A549 (cell line): ENCODE measurements at regions not wholly inside any gene's neighbourhood (a gene's known extent, or its start where the extent isn't known, plus 50 kb on each side); places are given as distances from the start of the nearest gene placed in this dataset.

Source experiments
- ATAC-seq, 2 experiments: fragments of 200-7000 bp in 1 of 2; fragments of >200 bp in 1 of 2; cut with Nextera tagmentation in 1 of 2; cut with Tn5 transposase in 1 of 2; 3 replicates each; pipeline versions ENCODE4 v1.8.0 to v1.9.1; 2018 to 2020; ENCODE audit warnings: mild to moderate bottlenecking in 1 of 2, moderate library complexity in 1 of 2
- CTCF ChIA-PET: fragments of 300-600 bp; sonication (Branson Sonifier 250); formaldehyde crosslinking; extraction: SDS; loops from one replicate; lab custom pipeline; 2021; ENCODE audit warnings: antibody characterized with exemption, inconsistent platforms; lab: Yijun Ruan, JAX
- POLR2A ChIA-PET: fragments of 350-600 bp; formaldehyde crosslinking; extraction: SDS; loops from one replicate; lab custom pipeline; 2021; ENCODE audit warnings: antibody characterized with exemption, inconsistent platforms; lab: Yijun Ruan, JAX
- DNase-seq, 2 experiments: peaks; one replicate each; pipeline versions ENCODE4 v3.0.0 to v3.0.0-alpha.2; 2011 to 2016; ENCODE audit warnings: low read depth in 1 of 2, low spot score in 1 of 2
- FAIRE-seq: peaks from 2 replicates; lab custom pipeline; 2011; peaks lifted over from hg19 to GRCh38; lab: Jason Lieb, UNC
- H3K27ac ChIP-seq, 2 experiments: fragments of >200 bp; sonication (Bioruptor Twin); formaldehyde crosslinking; 3 replicates each; pipeline ENCODE4 v1.5.1; 2016 to 2017
- H3K4me1 ChIP-seq: fragments of >200 bp; sonication (Bioruptor Twin); formaldehyde crosslinking; 3 replicates; pipeline ENCODE4 v1.6.1; 2016
- H3K4me2 ChIP-seq: fragments of >200 bp; sonication (Bioruptor Twin); formaldehyde crosslinking; 3 replicates; pipeline ENCODE4 v1.6.1; 2016
- H3K4me3 ChIP-seq: fragments of >200 bp; sonication (Bioruptor Twin); formaldehyde crosslinking; 3 replicates; pipeline ENCODE4 v1.5.1; 2016
- H3K9me3 ChIP-seq: fragments of >200 bp; sonication (Bioruptor Twin); formaldehyde crosslinking; 3 replicates; pipeline ENCODE4 v1.6.1; 2016
- ATOH8 ChIP-seq: fragments of 250-450 bp; sonication (Bioruptor Pico); IDR thresholded peaks from 2 replicates; pipeline ENCODE4 v1.5.0; 2020; ENCODE audit warnings: low read depth, mild to moderate bottlenecking, moderate library complexity
- BHLHE40 ChIP-seq: IDR thresholded peaks from 2 replicates; pipeline ENCODE4 v1.6.1; 2012; ENCODE audit warnings: low read depth, low read length, inconsistent platforms
- CBX2 ChIP-seq: fragments of 200-600 bp; sonication (generic); IDR thresholded peaks from 2 replicates; pipeline ENCODE4 v1.6.1; 2016; ENCODE audit warnings: low read depth, mild to moderate bottlenecking, borderline replicate concordance
- CEBPB ChIP-seq, 2 experiments: fragments of >200 bp in 1 of 2; sonication (Bioruptor Twin) in 1 of 2; formaldehyde crosslinking in 1 of 2; IDR thresholded peaks; 2 replicates each; pipeline ENCODE4 v1.6.1; 2012 to 2016
- CHD4 ChIP-seq: fragments of 200-600 bp; sonication (generic); IDR thresholded peaks from 2 replicates; pipeline ENCODE4 v1.6.1; 2016; ENCODE audit warnings: antibody characterized with exemption, mild to moderate bottlenecking, borderline replicate concordance
- CTCF ChIP-seq: fragments of >200 bp; sonication (Bioruptor Twin); formaldehyde crosslinking; IDR thresholded peaks from 3 replicates; pipeline ENCODE4 v1.5.1; 2016
- EP300 ChIP-seq, 2 experiments: fragments of >200 bp; sonication (Bioruptor Twin); formaldehyde crosslinking; IDR thresholded peaks; 2 replicates in 1 of 2; 3 replicates in 1 of 2; pipeline ENCODE4 v1.6.1; 2016 to 2017
- FOSL2 ChIP-seq, 2 experiments: fragments of 450-650 bp in 1 of 2; fragments of >200 bp in 1 of 2; sonication (Bioruptor Twin) in 1 of 2; formaldehyde crosslinking; IDR thresholded peaks; 2 replicates each; pipeline versions ENCODE4 v1.5.0 to v1.6.1; 2016 to 2020; ENCODE audit warnings: mild to moderate bottlenecking in 1 of 2, moderate library complexity in 1 of 2
- GATA3 ChIP-seq: IDR thresholded peaks from 2 replicates; pipeline ENCODE4 v1.6.1; 2012; ENCODE audit warnings: borderline replicate concordance
- HOXA7 ChIP-seq: fragments of 250-450 bp; sonication (Bioruptor Pico); IDR thresholded peaks from 2 replicates; pipeline ENCODE4 v1.5.0; 2020; ENCODE audit warnings: mild to moderate bottlenecking, moderate library complexity
- JUN ChIP-seq, 2 experiments: fragments of >200 bp; sonication (Bioruptor Twin); formaldehyde crosslinking; IDR thresholded peaks; 2 replicates in 1 of 2; 3 replicates in 1 of 2; pipeline ENCODE4 v1.6.1; 2016 to 2017
- MAFK ChIP-seq: fragments of 450-650 bp; IDR thresholded peaks from 2 replicates; pipeline ENCODE4 v1.6.1; 2014; ENCODE audit not compliant: partially characterized antibody
- MAX ChIP-seq: IDR thresholded peaks from 2 replicates; pipeline ENCODE4 v1.6.1; 2012
- PHF8 ChIP-seq: fragments of 200-600 bp; sonication (generic); IDR thresholded peaks from 2 replicates; pipeline ENCODE4 v1.6.1; 2016; ENCODE audit warnings: low read depth, mild to moderate bottlenecking, antibody characterized with exemption, moderate library complexity, borderline replicate concordance
- POLR2A ChIP-seq: IDR thresholded peaks from 2 replicates; pipeline ENCODE4 v1.6.1; 2012; ENCODE audit warnings: mild to moderate bottlenecking, low read length
- POLR2AphosphoS2 ChIP-seq: conservative IDR thresholded peaks from 2 replicates; pipeline ENCODE4 v1.6.1; 2012; ENCODE audit warnings: low read length, improper control_type of control experiment, inconsistent platforms
- RARB ChIP-seq: fragments of 250-450 bp; sonication (Bioruptor Pico); IDR thresholded peaks from 2 replicates; pipeline ENCODE4 v1.8.0; 2021; ENCODE audit warnings: mild to moderate bottlenecking, moderate library complexity
- RCOR1 ChIP-seq: fragments of 150-350 bp; IDR thresholded peaks from 2 replicates; pipeline ENCODE4 v1.6.1; 2014; ENCODE audit warnings: antibody characterized with exemption, low read length, low read depth
- REST ChIP-seq: fragments of 200-600 bp; sonication (generic); IDR thresholded peaks from 2 replicates; pipeline ENCODE4 v1.6.1; 2016; ENCODE audit warnings: antibody characterized with exemption, mild to moderate bottlenecking, moderate library complexity
- RFX5 ChIP-seq: fragments of 450-650 bp; IDR thresholded peaks from 2 replicates; pipeline ENCODE4 v1.7.1; 2014; ENCODE audit warnings: antibody characterized with exemption, mild to moderate bottlenecking, moderate library complexity
- RNF2 ChIP-seq: fragments of 200-600 bp; sonication (generic); IDR thresholded peaks from 2 replicates; pipeline ENCODE4 v1.6.1; 2016; ENCODE audit warnings: low read depth, mild to moderate bottlenecking, antibody characterized with exemption, moderate library complexity, borderline replicate concordance
- SMC3 ChIP-seq: fragments of >200 bp; sonication (Bioruptor Twin); formaldehyde crosslinking; IDR thresholded peaks from 3 replicates; pipeline ENCODE4 v1.6.1; 2018; ENCODE audit warnings: inconsistent platforms
- SREBF2 ChIP-seq: fragments of 450-650 bp; IDR thresholded peaks from 2 replicates; pipeline ENCODE4 v1.6.1; 2014; ENCODE audit warnings: mild to moderate bottlenecking, moderate library complexity
- TFCP2L1 ChIP-seq: fragments of 250-450 bp; sonication (Bioruptor Pico); IDR thresholded peaks from 2 replicates; pipeline ENCODE4 v1.5.0; 2021; ENCODE audit warnings: mild to moderate bottlenecking
- USF2 ChIP-seq: fragments of 450-650 bp; IDR thresholded peaks from 2 replicates; pipeline ENCODE4 v1.6.1; 2014; ENCODE audit warnings: antibody characterized with exemption
- ZFP36 ChIP-seq: fragments of 450-650 bp; IDR thresholded peaks from 2 replicates; pipeline ENCODE4 v1.6.1; 2014; ENCODE audit warnings: borderline replicate concordance; ENCODE audit not compliant: partially characterized antibody
- ZNF302 ChIP-seq: fragments of 250-450 bp; sonication (Bioruptor Pico); IDR thresholded peaks from 2 replicates; pipeline ENCODE4 v1.9.0; 2021; ENCODE audit warnings: inconsistent platforms, mild to moderate bottlenecking, moderate library complexity
- WGBS: methylation state at CpG from one replicate; pipeline ENCODE4 v1.1.6; 2017; ENCODE audit errors: missing lambda C conversion rate; 5-methylcytosine and 5-hydroxymethylcytosine counted together

- TF ChIP-seq JUN (IDR thresholded peaks at IDR 0.05) (no peak), SMC3 (no peak), ZFP36 (no peak)
Observed at GRCh38 chrX:103886624-103887023, 54.6 kb upstream of the RAB9B start (continued).

- ChIA-PET CTCF (no interaction called here), POLR2A (no interaction called here)
- no peaks in the 10 kb centered on the region for H3K4me1 ChIP-seq
- 15% methylated on average over 2 of the region's 2 CpGs for WGBS
- DNase-seq (no peak), FAIRE-seq (no peak), ATAC-seq (no peak)
- TF ChIP-seq RCOR1 (no peak), CTCF (no peak), CBX2 (no peak), GATA3 (no peak), HOXA7 (no peak), PHF8 (no peak), SREBF2 (no peak), RARB (CRISPR knock-in tag) (no peak)
- H3K9me3 ChIP-seq = no peaks in the 10 kb centered on the region
- no peak overlapping the region for H3K4me2 ChIP-seq
- H3K27ac ChIP-seq = no peak overlapping the region
- no peak overlapping the region for H3K4me3 ChIP-seq
Observed at GRCh38 chrX:103883533-103883932, 51.5 kb upstream of the RAB9B start.

GRCh38 chrX:103882999-103883398 lies 50.9 kb upstream of the RAB9B start:
- ChIA-PET CTCF (no interaction called here), POLR2A (no interaction called here)
- peak; percentile 70 for FAIRE-seq
- Histone ChIP-seq H3K4me2 (no peak overlapping the region), H3K4me1 (no peaks in the 10 kb centered on the region), H3K27ac (no peak overlapping the region), H3K4me3 (no peak overlapping the region), H3K9me3 (no peaks in the 10 kb centered on the region)
- ATAC-seq = no peak
- DNase-seq = no peak
- 8% methylated on average over 2 of the region's 2 CpGs for WGBS
- no peak for TF ChIP-seq FOSL2 (IDR thresholded peaks at IDR 0.05)
- TF ChIP-seq FOSL2 (CRISPR knock-in tag; IDR thresholded peaks at IDR 0.05) = no peak
- TF ChIP-seq SREBF2 = no peak
- TF ChIP-seq ATOH8 = no peak
- no peak for TF ChIP-seq POLR2AphosphoS2
- no peak for TF ChIP-seq CHD4
- no peak for TF ChIP-seq RNF2
- TF ChIP-seq BHLHE40 = no peak
- no peak for TF ChIP-seq CEBPB (IDR thresholded peaks at IDR 0.05)
- TF ChIP-seq CBX2 = no peak
- no peak for TF ChIP-seq USF2
- no peak for TF ChIP-seq REST
- TF ChIP-seq SMC3 = no peak
- no peak for TF ChIP-seq RFX5
- no peak for TF ChIP-seq TFCP2L1 (CRISPR knock-in tag)
- no peak for TF ChIP-seq ZNF302 (CRISPR knock-in tag)
- TF ChIP-seq POLR2A = no peak
- no peak for TF ChIP-seq EP300 (IDR thresholded peaks at IDR 0.05)
- no peak for TF ChIP-seq MAX
- no peak for TF ChIP-seq MAFK
- TF ChIP-seq RCOR1 = no peak
